ENCODE measurements at regions not wholly inside any gene's neighbourhood (a gene's known extent, or its start where the extent isn't known, plus 50 kb on each side); places are given as distances from the start of the nearest gene placed in this dataset.

- no peak overlapping the region for H3K4me3 ChIP-seq (ENCODE audit: insufficient read depth, low read length, poor library complexity, severe bottlenecking)
- no peaks in the 10 kb centered on the region for H3F3A ChIP-seq (ENCODE audit: insufficient read depth)
- H3K4me2 ChIP-seq (ENCODE audit: low read depth, low read length, poor library complexity, severe bottlenecking) = no peak overlapping the region
- no peak overlapping the region for H3K27ac ChIP-seq (ENCODE audit: low read depth, low read length)
- H3K79me2 ChIP-seq (ENCODE audit: insufficient read depth, low read length) = no peaks in the 10 kb centered on the region
- H3K9ac ChIP-seq (ENCODE audit: low read length) = no peak overlapping the region
- H3K36me3 ChIP-seq (ENCODE audit: low read length) = no peaks in the 10 kb centered on the region
- no peaks in the 10 kb centered on the region for H3K9me2 ChIP-seq (replicated peaks; ENCODE audit: insufficient read depth, low read length)
- no peaks in the 10 kb centered on the region for H4K20me1 ChIP-seq (ENCODE audit: low read depth, low read length)
- no peaks in the 10 kb centered on the region for H3K27me3 ChIP-seq (ENCODE audit: low read length)
- H2AFZ ChIP-seq (ENCODE audit: low read depth, low read length, severe bottlenecking) = no peak overlapping the region
- TF ChIP-seq CTCF (IDR thresholded peaks at IDR 0.05; ENCODE audit: insufficient read depth, low read length, poor library complexity, severe bottlenecking) (no peak), EZH2phosphoT487 (conservative IDR thresholded peaks at IDR 0.05; ENCODE audit: low read length) (no peak)
- H3K9me3 ChIP-seq (ENCODE audit: insufficient read depth, low read length) = no peaks in the 10 kb centered on the region
Observed at GRCh38 chr2:76517574-76517909, 806.8 kb upstream of the GCFC2 start.

GRCh38 chr2:76516861-76517573 lies 806.3 kb upstream of the GCFC2 start:
- H3K9me2 ChIP-seq (replicated peaks; ENCODE audit: insufficient read depth, low read length) = no peaks in the 10 kb centered on the region
- H3F3A ChIP-seq (ENCODE audit: insufficient read depth) = no peaks in the 10 kb centered on the region
- H3K36me3 ChIP-seq (ENCODE audit: low read length) = no peaks in the 10 kb centered on the region
- H3K27ac ChIP-seq (ENCODE audit: low read depth, low read length) = no peak overlapping the region
- no peak overlapping the region for H2AFZ ChIP-seq (ENCODE audit: low read depth, low read length, severe bottlenecking)
- H4K20me1 ChIP-seq (ENCODE audit: low read depth, low read length) = no peaks in the 10 kb centered on the region
- TF ChIP-seq CTCF (IDR thresholded peaks at IDR 0.05; ENCODE audit: insufficient read depth, low read length, poor library complexity, severe bottlenecking) (no peak), EZH2phosphoT487 (conservative IDR thresholded peaks at IDR 0.05; ENCODE audit: low read length) (no peak)
- no peak overlapping the region for H3K9ac ChIP-seq (ENCODE audit: low read length)
- H3K27me3 ChIP-seq (ENCODE audit: low read length) = no peaks in the 10 kb centered on the region
- no peak overlapping the region for H3K4me2 ChIP-seq (ENCODE audit: low read depth, low read length, poor library complexity, severe bottlenecking)
- no peaks in the 10 kb centered on the region for H3K79me2 ChIP-seq (ENCODE audit: insufficient read depth, low read length)
- H3K9me3 ChIP-seq (ENCODE audit: insufficient read depth, low read length) = no peaks in the 10 kb centered on the region
- no peak overlapping the region for H3K4me3 ChIP-seq (ENCODE audit: insufficient read depth, low read length, poor library complexity, severe bottlenecking)

- H3K9me3 ChIP-seq (ENCODE audit: insufficient read depth, low read length) = no peaks in the 10 kb centered on the region
- no peak overlapping the region for H3K9ac ChIP-seq (ENCODE audit: low read length)
- H3K79me2 ChIP-seq (ENCODE audit: insufficient read depth, low read length) = no peaks in the 10 kb centered on the region
- TF ChIP-seq CTCF (IDR thresholded peaks at IDR 0.05; ENCODE audit: insufficient read depth, low read length, poor library complexity, severe bottlenecking) (no peak), EZH2phosphoT487 (conservative IDR thresholded peaks at IDR 0.05; ENCODE audit: low read length) (no peak)
- no peak overlapping the region for H3K4me3 ChIP-seq (ENCODE audit: insufficient read depth, low read length, poor library complexity, severe bottlenecking)
- no peaks in the 10 kb centered on the region for H3F3A ChIP-seq (ENCODE audit: insufficient read depth)
- H3K27ac ChIP-seq (ENCODE audit: low read depth, low read length) = no peak overlapping the region
- no peaks in the 10 kb centered on the region for H3K9me2 ChIP-seq (replicated peaks; ENCODE audit: insufficient read depth, low read length)
- H2AFZ ChIP-seq (ENCODE audit: low read depth, low read length, severe bottlenecking) = no peak overlapping the region
- H3K36me3 ChIP-seq (ENCODE audit: low read length) = no peaks in the 10 kb centered on the region
- no peaks in the 10 kb centered on the region for H3K27me3 ChIP-seq (ENCODE audit: low read length)
- H3K4me2 ChIP-seq (ENCODE audit: low read depth, low read length, poor library complexity, severe bottlenecking) = no peak overlapping the region
- H4K20me1 ChIP-seq (ENCODE audit: low read depth, low read length) = no peaks in the 10 kb centered on the region
Observed at GRCh38 chr2:76512201-76512820, 801.6 kb upstream of the GCFC2 start.
